ENCODE measurements at regions not wholly inside any gene's neighbourhood (a gene's known extent, or its start where the extent isn't known, plus 50 kb on each side); places are given as distances from the start of the nearest gene placed in this dataset.

DNA sequence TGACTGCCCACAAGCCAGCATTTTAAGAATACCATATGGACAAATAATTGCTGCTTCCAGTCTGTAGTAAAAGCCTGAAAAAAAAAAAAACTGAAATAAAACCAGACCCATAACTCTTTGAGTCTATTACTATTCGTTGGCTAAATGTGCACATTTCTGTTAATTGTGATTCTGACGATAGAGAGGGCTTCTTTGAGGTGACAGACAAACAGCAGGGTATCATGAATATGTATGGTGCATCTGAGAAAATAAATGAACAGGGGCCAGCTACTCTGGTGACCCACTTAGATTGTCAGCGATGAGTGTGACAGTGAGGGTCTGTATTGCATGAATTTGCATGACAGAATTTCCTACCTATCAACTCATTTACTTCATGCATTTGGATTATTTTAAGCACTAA lies 427.8 kb upstream of the SOX11 start:
- Histone ChIP-seq H3K9ac (ENCODE audit: control insufficient read depth, insufficient read depth, low read length) (no peak overlapping the region), H3K27me3 (replicated peaks in 1 of 2; ENCODE audit: control insufficient read depth in 2 of 2, insufficient read depth in 2 of 2, low read length in 1 of 2) (no peaks in the 10 kb centered on the region), H2AFZ (ENCODE audit: control insufficient read depth, low read depth, low read length) (no peak overlapping the region), H3K4me3 (no peak overlapping the region), H3K4me1 (ENCODE audit: control insufficient read depth, insufficient read depth, low read length) (no peaks in the 10 kb centered on the region), H4K20me1 (ENCODE audit: control insufficient read depth, insufficient read depth) (no peaks in the 10 kb centered on the region), H3K27ac (ENCODE audit: control insufficient read depth, insufficient read depth) (no peak overlapping the region), H3K79me2 (ENCODE audit: control insufficient read depth, insufficient read depth, low read length) (no peaks in the 10 kb centered on the region), H3K4me2 (ENCODE audit: control insufficient read depth, insufficient read depth) (no peak overlapping the region), H3K36me3 (ENCODE audit: control insufficient read depth in 2 of 2, insufficient read depth in 2 of 2, low read length in 1 of 2) (no peaks in the 10 kb centered on the region), H3K9me3 (replicated peaks; ENCODE audit: control insufficient read depth, insufficient read depth, low read length) (no peaks in the 10 kb centered on the region)
- in situ Hi-C loops (cut with MboI) (no loop called here), intact Hi-C loops (cut with micrococcal nuclease; ENCODE audit: unreplicated experiment) (no loop called here)
- ChIA-PET CTCF (no interaction called here), SMC1A (ENCODE audit: uncharacterized antibody, unreplicated experiment) (no interaction called here), RAD21 (ENCODE audit: unreplicated experiment) (no interaction called here), POLR2A (no interaction called here)
- TF ChIP-seq ZNF384 (IDR thresholded peaks at IDR 0.05; ENCODE audit: borderline replicate concordance, low read depth, low read length) = no peak
- TF ChIP-seq SP1 (IDR thresholded peaks at IDR 0.05; ENCODE audit: low read depth, low read length) = no peak
- no peak for TF ChIP-seq NFXL1 (IDR thresholded peaks at IDR 0.05; ENCODE audit: borderline replicate concordance)
- TF ChIP-seq BRCA1 (IDR thresholded peaks at IDR 0.05; ENCODE audit: low read depth, low read length) = no peak
- TF ChIP-seq CHD2 (IDR thresholded peaks at IDR 0.05; ENCODE audit: borderline replicate concordance, low read depth, low read length) = no peak
- TF ChIP-seq IRF4 (IDR thresholded peaks at IDR 0.05; ENCODE audit: low read depth, low read length) = no peak
- TF ChIP-seq, protein P1, sequence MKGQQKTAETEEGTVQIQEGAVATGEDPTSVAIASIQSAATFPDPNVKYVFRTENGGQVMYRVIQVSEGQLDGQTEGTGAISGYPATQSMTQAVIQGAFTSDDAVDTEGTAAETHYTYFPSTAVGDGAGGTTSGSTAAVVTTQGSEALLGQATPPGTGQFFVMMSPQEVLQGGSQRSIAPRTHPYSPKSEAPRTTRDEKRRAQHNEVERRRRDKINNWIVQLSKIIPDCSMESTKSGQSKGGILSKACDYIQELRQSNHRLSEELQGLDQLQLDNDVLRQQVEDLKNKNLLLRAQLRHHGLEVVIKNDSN (IDR thresholded peaks at IDR 0.05; ENCODE audit: borderline replicate concordance, extremely low read length, insufficient read depth, low read depth, low read length) = no peak
- TF ChIP-seq CBX5 (IDR thresholded peaks at IDR 0.05; ENCODE audit: low read depth) = no peak
- no peak for TF ChIP-seq PAX5 (IDR thresholded peaks at IDR 0.05; ENCODE audit: borderline replicate concordance, low read depth, low read length)
- TF ChIP-seq CHD4 (IDR thresholded peaks at IDR 0.05) = no peak
- no peak for TF ChIP-seq NFYB (IDR thresholded peaks at IDR 0.05; ENCODE audit: insufficient read depth, low read depth, low read length)
- no peak for TF ChIP-seq CEBPB (IDR thresholded peaks at IDR 0.05; ENCODE audit: borderline replicate concordance in 1 of 2, low read depth in 2 of 2, low read length in 2 of 2)
- TF ChIP-seq RB1 (IDR thresholded peaks at IDR 0.05; ENCODE audit: borderline replicate concordance) = no peak
- no TSS peak for BruUV-seq (replicated peaks)
- 19% methylated on average over 3 of the region's 3 CpGs for WGBS (ENCODE audit: insufficient coverage, insufficient replicate concordance, low lambda C conversion rate, missing lambda C conversion rate)
- FAIRE-seq = no peak
- DNase-seq (ENCODE audit: low read depth, low spot score) = no peak
- ATAC-seq = no peak

Measured in GM12878 (cell line).